ENCODE measurements at regions not wholly inside any gene's neighbourhood (a gene's known extent, or its start where the extent isn't known, plus 50 kb on each side); places are given as distances from the start of the nearest gene placed in this dataset.

DNA sequence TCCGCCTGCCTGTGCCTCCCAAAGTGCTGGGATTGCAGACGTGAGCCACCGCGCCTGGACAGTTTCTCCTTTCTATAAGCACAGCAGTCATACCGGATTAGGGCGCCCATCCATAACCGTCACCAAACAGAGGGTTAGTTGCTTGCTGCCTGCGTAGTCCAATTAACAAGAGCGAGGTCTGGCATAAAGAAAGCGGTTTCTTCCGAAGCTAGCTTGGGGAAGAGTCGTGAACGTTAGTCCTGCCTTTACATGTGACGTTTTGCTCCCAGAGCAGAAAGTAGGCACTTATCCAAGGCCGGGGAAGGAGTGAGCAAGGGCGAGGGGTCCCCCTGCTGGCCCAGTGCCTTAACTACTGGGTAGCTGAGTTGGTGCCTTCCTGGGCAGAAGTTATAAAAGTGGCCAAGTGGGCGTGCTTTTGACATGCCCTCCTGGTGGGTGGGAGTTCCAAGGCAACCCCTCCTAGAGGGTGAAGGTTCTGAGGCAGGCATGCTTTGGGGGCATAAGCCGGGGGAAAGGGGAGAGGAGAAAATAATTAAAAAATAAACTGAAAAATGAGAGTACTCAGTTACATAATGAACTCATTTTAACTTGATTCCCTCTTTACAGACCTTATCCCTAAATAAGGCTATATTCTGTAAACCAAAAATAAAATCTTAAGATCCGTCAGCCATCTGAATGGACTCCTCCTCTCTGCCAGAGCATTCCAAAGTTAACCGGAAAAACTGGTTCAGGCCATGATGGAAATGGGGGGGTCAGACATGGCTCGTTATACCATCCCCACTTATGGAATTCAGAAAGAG, 88.0 kb downstream of the FAM217A start:
- TF ChIP-seq, protein P1, sequence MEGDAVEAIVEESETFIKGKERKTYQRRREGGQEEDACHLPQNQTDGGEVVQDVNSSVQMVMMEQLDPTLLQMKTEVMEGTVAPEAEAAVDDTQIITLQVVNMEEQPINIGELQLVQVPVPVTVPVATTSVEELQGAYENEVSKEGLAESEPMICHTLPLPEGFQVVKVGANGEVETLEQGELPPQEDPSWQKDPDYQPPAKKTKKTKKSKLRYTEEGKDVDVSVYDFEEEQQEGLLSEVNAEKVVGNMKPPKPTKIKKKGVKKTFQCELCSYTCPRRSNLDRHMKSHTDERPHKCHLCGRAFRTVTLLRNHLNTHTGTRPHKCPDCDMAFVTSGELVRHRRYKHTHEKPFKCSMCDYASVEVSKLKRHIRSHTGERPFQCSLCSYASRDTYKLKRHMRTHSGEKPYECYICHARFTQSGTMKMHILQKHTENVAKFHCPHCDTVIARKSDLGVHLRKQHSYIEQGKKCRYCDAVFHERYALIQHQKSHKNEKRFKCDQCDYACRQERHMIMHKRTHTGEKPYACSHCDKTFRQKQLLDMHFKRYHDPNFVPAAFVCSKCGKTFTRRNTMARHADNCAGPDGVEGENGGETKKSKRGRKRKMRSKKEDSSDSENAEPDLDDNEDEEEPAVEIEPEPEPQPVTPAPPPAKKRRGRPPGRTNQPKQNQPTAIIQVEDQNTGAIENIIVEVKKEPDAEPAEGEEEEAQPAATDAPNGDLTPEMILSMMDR (IDR thresholded peaks at IDR 0.05): peak; percentile 69 to 82 (median 76)
- TF ChIP-seq POLR2AphosphoS5 (IDR thresholded peaks at IDR 0.05): peak; percentile 33 to 62 (median 54)
